Muscle layer of duodenum (tissue), 2 donors: ENCODE measurements at regions not wholly inside any gene's neighbourhood (a gene's known extent, or its start where the extent isn't known, plus 50 kb on each side); places are given as distances from the start of the nearest gene placed in this dataset.
"Not testable (repeated sequence)": the region's sequence is repeated elsewhere in the genome, so short reads cannot be mapped to it uniquely, and the experiment has no call there.

Experiments used
- H3K27ac ChIP-seq: one replicate; pipeline ENCODE4 v1.7.0; 2013; ENCODE audit warnings: mild to moderate bottlenecking, low read length
- H3K27me3 ChIP-seq: one replicate; pipeline ENCODE4 v1.7.0; 2013; ENCODE audit warnings: low read depth, mild to moderate bottlenecking, control low read depth, low read length
- H3K36me3 ChIP-seq, 2 donors: one replicate each; pipeline ENCODE4 v1.7.0; 2013; ENCODE audit warnings: low read length in 2 of 2, control low read depth in 1 of 2, mild to moderate bottlenecking in 1 of 2; ENCODE audit not compliant: insufficient read depth in 2 of 2, control insufficient read depth in 1 of 2
- H3K4me1 ChIP-seq, 2 donors: one replicate each; pipeline ENCODE4 v1.7.0; 2013; ENCODE audit warnings: low read length in 2 of 2, mild to moderate bottlenecking in 2 of 2, control low read depth in 1 of 2, moderate library complexity in 1 of 2; ENCODE audit not compliant: insufficient read depth in 2 of 2, control insufficient read depth in 1 of 2
- H3K4me3 ChIP-seq, 2 donors: one replicate each; pipeline ENCODE4 v1.7.0; 2013; ENCODE audit warnings: low read length in 2 of 2, low read depth in 1 of 2, mild to moderate bottlenecking in 1 of 2
- H3K9me3 ChIP-seq, 2 donors: one replicate each; pipeline ENCODE4 v1.7.0; 2013; ENCODE audit warnings: low read length in 2 of 2, control low read depth in 1 of 2, mild to moderate bottlenecking in 1 of 2; ENCODE audit not compliant: control insufficient read depth in 1 of 2
- donor health status: healthy.

GRCh38 chr7:114806590-114807162 lies 115.2 kb upstream of the MDFIC start:
- Histone ChIP-seq H3K27me3 (no peaks in the 10 kb centered on the region), H3K27ac (no peak overlapping the region), H3K4me3 (no peak overlapping the region), H3K4me1 (no peaks in the 10 kb centered on the region), H3K36me3 (no peaks in the 10 kb centered on the region), H3K9me3 (no peaks in the 10 kb centered on the region)

- H3K4me3 ChIP-seq: no peak overlapping the region
- H3K9me3 ChIP-seq: no peaks in the 10 kb centered on the region
- H3K36me3 ChIP-seq: no peaks in the 10 kb centered on the region
- H3K4me1 ChIP-seq: no peaks in the 10 kb centered on the region
- H3K27me3 ChIP-seq: no peaks in the 10 kb centered on the region
- no peak overlapping the region for H3K27ac ChIP-seq
These were observed 109.3 kb upstream of the MDFIC start for GRCh38 chr7:114812570-114812969.

- Histone ChIP-seq H3K4me1 (no peaks in the 10 kb centered on the region), H3K27me3 (no peaks in the 10 kb centered on the region), H3K36me3 (no peaks in the 10 kb centered on the region), H3K4me3 (no peak overlapping the region), H3K9me3 (no peaks in the 10 kb centered on the region), H3K27ac (no peak overlapping the region)
These were observed 108.3 kb upstream of the MDFIC start for GRCh38 chr7:114813624-114814023.

GRCh38 chr7:114817036-114817435 lies 104.9 kb upstream of the MDFIC start:
- H3K36me3 ChIP-seq, H3K4me3 ChIP-seq, H3K27ac ChIP-seq, H3K4me1 ChIP-seq, H3K9me3 ChIP-seq, H3K27me3 ChIP-seq: not testable (repeated sequence)

- Histone ChIP-seq H3K9me3 (no peaks in the 10 kb centered on the region), H3K27ac (no peak overlapping the region)
These were observed 103.4 kb upstream of the MDFIC start for GRCh38 chr7:114818501-114818900.

GRCh38 chr7:114819616-114820362 lies 102.1 kb upstream of the MDFIC start:
- H3K9me3 ChIP-seq: no peaks in the 10 kb centered on the region
- H3K27me3 ChIP-seq: no peaks in the 10 kb centered on the region
- H3K4me3 ChIP-seq: no peak overlapping the region
- H3K4me1 ChIP-seq: no peaks in the 10 kb centered on the region
- no peaks in the 10 kb centered on the region for H3K36me3 ChIP-seq
- H3K27ac ChIP-seq: no peak overlapping the region

More at GRCh38 chr7:114818501-114818900, 103.4 kb upstream of the MDFIC start:
- Histone ChIP-seq H3K27me3 (no peaks in the 10 kb centered on the region), H3K4me3 (no peak overlapping the region), H3K4me1 (no peaks in the 10 kb centered on the region), H3K36me3 (no peaks in the 10 kb centered on the region)

- Histone ChIP-seq H3K27ac (peak overlapping the region; percentile 35), H3K36me3 (no peaks in the 10 kb centered on the region), H3K27me3 (no peaks in the 10 kb centered on the region), H3K9me3 (peaks cover 0 to 5% of the 10 kb centered on the region in 2 donors), H3K4me3 (no peak overlapping the region), H3K4me1 (no peaks in the 10 kb centered on the region)
These were observed 100.6 kb upstream of the MDFIC start for GRCh38 chr7:114821030-114821900.

- H3K27ac ChIP-seq: no peak overlapping the region
- peaks cover 0 to 5% of the 10 kb centered on the region in 2 donors for H3K9me3 ChIP-seq
- no peaks in the 10 kb centered on the region for H3K36me3 ChIP-seq
- no peaks in the 10 kb centered on the region for H3K27me3 ChIP-seq
- no peak overlapping the region for H3K4me3 ChIP-seq
- H3K4me1 ChIP-seq: no peaks in the 10 kb centered on the region
These were observed 99.8 kb upstream of the MDFIC start for GRCh38 chr7:114822131-114822530.

GRCh38 chr7:114822844-114823243 lies 99.0 kb upstream of the MDFIC start:
- Histone ChIP-seq H3K4me3 (no peak overlapping the region), H3K4me1 (no peaks in the 10 kb centered on the region), H3K27me3 (no peaks in the 10 kb centered on the region), H3K9me3 (peaks cover 0 to 11% of the 10 kb centered on the region in 2 donors), H3K27ac (no peak overlapping the region), H3K36me3 (no peaks in the 10 kb centered on the region)

- Histone ChIP-seq H3K9me3 (peaks cover 0 to 11% of the 10 kb centered on the region in 2 donors), H3K27me3 (no peaks in the 10 kb centered on the region), H3K4me3 (no peak overlapping the region), H3K36me3 (no peaks in the 10 kb centered on the region), H3K4me1 (no peaks in the 10 kb centered on the region), H3K27ac (no peak overlapping the region)
These were observed 98.6 kb upstream of the MDFIC start for GRCh38 chr7:114823290-114823689.

GRCh38 chr7:114825423-114825951 lies 96.4 kb upstream of the MDFIC start:
- no peak overlapping the region for H3K4me3 ChIP-seq
- H3K9me3 ChIP-seq: peaks cover 0 to 11% of the 10 kb centered on the region in 2 donors
- no peaks in the 10 kb centered on the region for H3K27me3 ChIP-seq
- no peaks in the 10 kb centered on the region for H3K36me3 ChIP-seq
- no peak overlapping the region for H3K27ac ChIP-seq
- H3K4me1 ChIP-seq: no peaks in the 10 kb centered on the region
